NCI-H2029 (cell line): ENCODE measurements at regions not wholly inside any gene's neighbourhood (a gene's known extent, or its start where the extent isn't known, plus 50 kb on each side); places are given as distances from the start of the nearest gene placed in this dataset.
"Not testable (repeated sequence)": the region's sequence is repeated elsewhere in the genome, so short reads cannot be mapped to it uniquely, and the experiment has no call there.

ENCODE experiments used
- DNase-seq: peaks from one replicate; lab custom pipeline; 2025; lab: John Stamatoyannopoulos, UW

- DNase-seq = no peak
These were observed 132.3 kb downstream of the PXDC1 start for GRCh38 chr6:3619201-3619600.

DNA sequence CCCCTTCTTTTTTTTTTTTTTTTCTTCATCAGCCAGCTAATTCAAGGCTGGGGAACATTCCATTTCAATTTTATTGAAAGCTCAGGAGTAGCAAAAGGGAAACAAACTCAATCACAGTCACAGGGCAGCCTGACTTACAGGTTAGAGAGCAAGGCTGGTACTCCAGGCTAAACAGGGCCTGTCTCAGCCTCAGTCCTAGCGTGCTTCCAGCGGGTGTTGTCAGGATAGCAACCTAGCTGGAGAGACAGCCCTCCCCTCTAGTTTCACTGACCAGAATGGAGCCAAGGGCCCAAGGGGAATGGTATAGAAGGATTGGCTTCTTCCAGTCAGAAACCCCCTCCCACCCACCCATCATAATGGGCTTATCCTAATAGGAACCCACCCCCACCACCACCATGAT, 132.9 kb downstream of the PXDC1 start:
- no peak for DNase-seq

DNA sequence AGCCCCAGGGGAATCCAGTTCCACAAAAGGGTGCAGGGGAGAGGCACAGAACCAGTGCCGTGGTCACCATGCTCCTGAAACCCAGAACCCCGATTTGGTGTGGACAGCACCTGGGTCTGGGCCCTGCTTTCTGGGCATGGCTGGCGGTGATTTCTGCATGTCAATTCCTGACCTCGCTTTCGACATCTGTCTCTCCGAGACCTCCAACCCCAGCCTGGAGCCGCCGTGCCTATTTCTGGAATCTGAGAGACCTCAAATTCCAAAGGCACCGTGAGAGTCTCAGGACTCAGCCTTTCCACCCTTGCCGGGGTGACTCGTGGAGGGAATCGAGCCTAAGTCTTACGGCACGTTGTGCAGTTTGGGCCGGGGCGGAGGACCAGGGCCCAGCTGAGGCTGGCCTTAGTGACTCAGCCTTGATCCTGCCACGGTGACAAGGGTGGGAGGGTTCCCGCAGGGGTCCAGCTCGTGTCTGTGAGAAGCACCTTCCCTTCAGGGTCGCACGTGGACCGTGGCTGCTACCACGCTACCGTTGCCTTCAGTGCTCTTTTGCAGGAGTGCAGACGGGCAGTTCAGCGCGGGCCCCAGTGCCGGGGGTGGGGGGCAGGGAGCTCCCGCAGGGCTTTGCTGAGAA, 133.7 kb downstream of the PXDC1 start:
- no peak for DNase-seq

DNA sequence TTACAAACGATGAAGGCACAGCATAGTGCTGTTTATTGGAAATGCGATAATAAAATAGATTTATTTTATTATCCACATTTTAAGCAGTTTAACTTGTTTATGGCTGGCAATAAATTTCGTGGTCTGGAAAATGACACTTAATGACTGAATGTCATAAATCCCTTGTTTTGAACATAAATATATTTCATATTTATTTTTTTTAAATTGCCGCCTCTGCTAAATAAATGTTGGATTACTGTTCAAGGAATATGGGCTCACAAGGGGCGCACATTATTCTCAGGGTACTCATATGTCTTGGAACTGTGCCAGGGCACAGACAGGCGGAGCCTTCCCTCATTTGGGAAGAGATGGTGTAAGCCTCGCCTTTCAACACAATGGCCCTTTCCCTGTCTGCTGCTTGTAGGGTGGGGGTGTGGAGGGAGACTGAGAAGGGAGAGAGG, 134.3 kb downstream of the PXDC1 start:
- DNase-seq = no peak

- DNase-seq = no peak
These were observed 134.8 kb downstream of the PXDC1 start for GRCh38 chr6:3616565-3617176.

DNA sequence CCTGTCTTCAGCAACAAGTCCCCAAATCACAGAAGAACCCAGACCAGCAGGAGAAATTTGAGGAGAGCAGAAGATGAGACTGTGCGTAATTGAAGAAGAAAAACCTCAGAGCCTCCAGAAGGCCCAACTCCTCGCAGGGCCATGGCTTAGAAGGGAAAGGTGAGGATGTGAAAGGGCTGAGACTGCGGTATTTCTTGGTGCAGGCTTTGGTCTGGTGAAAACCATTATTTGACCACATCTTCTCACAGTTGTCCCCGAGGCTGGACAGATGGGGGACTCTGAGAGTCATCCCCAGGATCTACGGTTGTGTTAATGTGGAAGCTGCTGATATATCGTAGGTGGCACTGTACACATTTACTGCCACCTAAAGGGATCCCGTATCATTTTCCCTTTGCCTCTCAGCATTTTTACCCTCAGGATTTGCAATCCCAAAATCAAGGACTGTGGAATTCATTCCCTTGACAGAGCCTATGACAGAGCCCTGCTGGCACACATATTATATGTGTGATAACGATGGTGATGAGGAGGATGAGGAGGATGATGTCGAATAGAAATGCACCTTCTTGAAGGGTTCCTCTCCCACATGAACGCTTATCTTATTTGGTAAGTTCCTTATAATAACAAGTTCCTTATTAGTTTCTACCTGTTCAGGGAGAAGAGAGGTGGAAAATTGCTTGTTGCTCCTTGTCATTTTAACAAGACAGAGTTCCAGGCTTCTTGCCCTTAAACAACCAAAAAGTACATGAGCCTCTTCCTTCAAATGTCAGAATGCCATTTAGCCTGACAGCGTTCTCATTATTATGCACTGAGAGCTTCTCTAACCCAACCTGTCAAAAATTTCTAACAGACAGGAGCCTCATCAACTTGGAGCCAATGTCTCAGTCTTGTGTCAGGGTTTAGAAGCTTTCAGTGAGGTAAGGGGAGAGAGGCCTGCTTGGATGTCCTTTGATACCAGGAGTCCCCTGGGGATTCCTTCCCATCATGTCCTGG, 135.8 kb downstream of the PXDC1 start:
- DNase-seq = no peak

DNA sequence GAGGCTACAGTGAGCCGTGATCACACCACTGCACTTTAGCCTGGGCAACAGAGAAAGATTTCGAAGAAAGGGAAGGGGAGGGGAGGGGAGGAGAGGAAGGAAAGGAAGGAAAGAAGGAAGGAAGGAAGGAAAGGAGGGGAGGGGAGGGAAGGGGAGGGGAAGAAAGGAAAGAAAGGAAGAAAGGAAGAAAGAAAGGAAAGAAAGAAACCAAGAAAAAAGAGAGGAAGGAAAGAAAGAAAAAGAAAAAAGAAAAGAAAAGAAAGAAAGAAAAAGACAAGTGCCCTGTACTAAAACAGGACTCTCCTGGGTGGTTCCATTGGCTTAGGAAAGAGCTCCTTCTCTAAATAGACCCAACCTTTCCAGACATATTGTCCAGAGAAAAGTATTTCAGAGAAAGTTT, 136.6 kb downstream of the PXDC1 start:
- no peak for DNase-seq

DNA sequence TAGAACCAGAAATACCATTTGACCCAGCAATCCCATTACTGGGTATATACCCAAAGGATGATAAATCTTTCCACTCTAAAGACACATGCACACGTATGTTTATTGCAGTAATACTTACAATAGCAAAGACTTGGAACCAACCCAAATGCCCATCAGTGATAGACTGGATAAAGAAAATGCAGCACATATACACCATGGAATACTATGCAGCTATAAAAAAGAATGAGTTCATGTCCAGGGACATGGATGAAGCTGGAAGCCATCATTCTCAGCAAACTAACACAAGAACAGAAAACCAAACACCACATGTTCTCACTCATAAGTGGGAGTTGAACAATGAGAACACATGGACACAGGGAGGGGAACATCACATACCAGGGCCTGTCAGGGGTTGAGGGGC, 137.9 kb downstream of the PXDC1 start:
- not testable (repeated sequence) for DNase-seq

- DNase-seq = no peak
These were observed 139.0 kb downstream of the PXDC1 start for GRCh38 chr6:3612341-3613041.

DNA sequence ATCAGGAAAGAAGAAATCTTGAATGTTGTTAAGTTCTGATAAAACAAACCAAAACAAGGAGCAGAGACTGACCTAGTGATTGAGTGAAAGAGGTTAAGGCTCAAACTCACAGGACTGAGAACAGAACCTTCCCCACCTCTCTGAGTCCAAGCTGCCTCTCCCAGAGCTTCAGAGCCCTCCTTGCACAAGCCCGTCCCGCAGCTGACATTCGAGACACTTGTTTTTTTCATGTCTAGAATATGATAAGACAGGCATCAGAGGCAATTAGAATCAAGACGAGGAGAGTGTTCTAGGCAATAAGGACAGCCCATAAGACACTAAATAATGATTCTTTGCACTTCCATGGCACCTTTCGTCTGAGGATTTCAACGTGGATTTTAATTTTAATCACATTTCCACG, 140.6 kb downstream of the PXDC1 start:
- no peak for DNase-seq

DNA sequence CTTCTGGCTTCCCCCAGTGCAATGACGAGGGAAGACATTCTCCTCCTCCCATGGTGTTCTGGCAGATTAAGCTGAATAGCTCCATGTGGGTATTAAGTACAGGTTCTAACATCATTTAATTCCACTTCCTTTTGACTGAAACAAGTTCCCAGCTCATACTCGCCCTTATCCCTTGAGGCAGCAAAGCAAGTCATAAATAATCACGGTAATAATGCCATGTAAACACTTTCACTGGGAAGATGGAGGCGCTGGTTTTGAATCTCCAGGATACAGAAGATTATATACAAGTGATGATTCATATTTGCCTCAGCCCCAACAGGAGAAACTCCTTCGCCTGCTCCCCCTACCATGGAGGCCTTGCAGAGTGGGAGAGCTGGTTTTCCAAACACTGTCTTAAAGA, 141.3 kb downstream of the PXDC1 start:
- no peak for DNase-seq

GRCh38 chr6:3609388-3609787, 142.1 kb downstream of the PXDC1 start:
- no peak for DNase-seq

DNA sequence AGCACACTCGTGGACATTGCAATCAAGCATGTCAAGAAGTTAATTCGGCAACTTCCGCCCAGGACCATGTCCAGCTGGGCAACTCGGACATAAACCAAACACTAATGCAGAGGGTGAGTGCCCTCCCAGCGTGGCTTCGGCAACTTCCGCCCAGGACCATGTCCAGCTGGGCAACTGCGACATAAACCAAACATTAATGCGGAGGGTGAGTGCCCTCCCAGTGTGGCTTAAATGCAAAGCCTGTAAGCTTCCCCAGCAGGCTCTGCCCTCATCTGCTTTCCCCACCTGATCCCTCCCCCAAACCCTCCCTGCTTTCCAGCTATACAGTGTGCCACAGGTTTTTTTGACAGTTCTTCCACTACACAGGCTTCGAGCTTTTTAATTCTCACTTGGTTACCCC, 143.4 kb downstream of the PXDC1 start:
- no peak for DNase-seq

GRCh38 chr6:3607599-3607998, 143.9 kb downstream of the PXDC1 start:
- DNase-seq = no peak

GRCh38 chr6:3607171-3607570, 144.3 kb downstream of the PXDC1 start:
- DNase-seq = no peak

DNA sequence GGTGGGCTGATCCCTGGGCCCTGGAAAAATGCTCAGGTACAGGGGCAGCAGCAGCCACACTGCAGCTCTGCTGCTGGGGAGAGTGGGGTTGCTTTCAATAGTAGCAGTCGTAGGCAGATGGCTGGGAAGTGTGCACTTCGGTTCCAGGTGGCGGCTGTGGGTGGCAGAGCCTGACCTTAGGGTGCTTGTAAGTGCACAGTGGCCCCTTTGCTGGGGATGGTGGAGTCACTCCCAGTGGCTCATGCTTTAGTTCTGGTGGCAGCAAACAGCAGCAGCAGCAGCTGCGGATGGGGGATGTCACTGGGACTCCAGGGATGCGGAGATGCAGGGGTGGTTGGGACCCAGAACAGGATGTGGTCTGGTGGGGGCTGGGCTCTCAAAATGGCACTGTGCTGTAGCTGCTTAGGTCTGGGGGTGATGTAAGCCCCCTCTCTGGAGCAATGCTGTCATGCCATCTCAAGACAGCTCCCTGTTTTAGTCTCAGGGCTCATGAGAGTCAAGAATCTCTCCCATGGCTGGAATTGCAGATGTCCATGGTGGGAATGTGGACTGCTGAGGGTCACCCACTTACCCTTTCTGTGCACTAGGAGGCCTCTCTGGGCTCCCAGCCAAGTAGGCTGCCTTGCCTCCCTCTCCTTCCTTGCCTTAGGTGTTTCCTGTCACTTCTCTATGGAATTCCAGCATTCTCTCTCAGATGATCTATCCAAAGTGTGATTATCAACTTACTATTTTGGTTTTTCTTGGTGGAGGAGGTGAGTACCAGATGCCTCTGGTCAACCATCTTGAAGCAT, 146.7 kb upstream of the SLC22A23 start:
- no peak for DNase-seq

GRCh38 chr6:3601570-3601969, 144.7 kb upstream of the SLC22A23 start:
- no peak for DNase-seq

- DNase-seq = no peak
These were observed 140.7 kb upstream of the SLC22A23 start for GRCh38 chr6:3597500-3598064.

GRCh38 chr6:3596766-3597165, 139.9 kb upstream of the SLC22A23 start:
- no peak for DNase-seq

GRCh38 chr6:3594201-3594600, 137.4 kb upstream of the SLC22A23 start:
- no peak for DNase-seq

GRCh38 chr6:3593161-3593560, 136.3 kb upstream of the SLC22A23 start:
- no peak for DNase-seq
